ENCODE measurements at regions not wholly inside any gene's neighbourhood (a gene's known extent, or its start where the extent isn't known, plus 50 kb on each side); places are given as distances from the start of the nearest gene placed in this dataset.

GRCh38 chr2:196501836-196502235 lies 137.7 kb upstream of the CCDC150 start:
- TF ChIP-seq POLR2A (IDR thresholded peaks at IDR 0.05) = no peak
- no peak for TF ChIP-seq CTCF (IDR thresholded peaks at IDR 0.05)

GRCh38 chr2:196502386-196502785 lies 137.1 kb upstream of the CCDC150 start:
- no peak overlapping the region for H3K4me3 ChIP-seq (ENCODE audit: low read depth, poor library complexity, severe bottlenecking)
- DNase-seq (ENCODE audit: low spot score in 2 of 2) = no peak
- TF ChIP-seq CTCF (IDR thresholded peaks at IDR 0.05) = no peak
- TF ChIP-seq POLR2A (IDR thresholded peaks at IDR 0.05) = no peak
- WGBS, 2 donors = 81 to 90% methylated on average over 6 of the region's 6 CpGs
- intact Hi-C loops (cut with DNase I; ENCODE audit: low total_unique reads) = no loop called here

More at GRCh38 chr2:196501836-196502235, 137.7 kb upstream of the CCDC150 start:
- H3K4me3 ChIP-seq (ENCODE audit: low read depth, poor library complexity, severe bottlenecking) = no peak overlapping the region
- DNase-seq (ENCODE audit: low spot score in 2 of 2) = no peak
- intact Hi-C loops (cut with DNase I; ENCODE audit: low total_unique reads) = no loop called here
- WGBS, 2 donors = 69 to 73% methylated on average over 2 of the region's 2 CpGs

- 89 to 93% methylated on average over 4 of the region's 4 CpGs for WGBS, 2 donors
- no peak for TF ChIP-seq CTCF (IDR thresholded peaks at IDR 0.05)
- no peak for TF ChIP-seq POLR2A (IDR thresholded peaks at IDR 0.05)
- DNase-seq (ENCODE audit: low spot score in 2 of 2) = no peak
- intact Hi-C loops (cut with DNase I; ENCODE audit: low total_unique reads) = no loop called here
- no peak overlapping the region for H3K4me3 ChIP-seq (ENCODE audit: low read depth, poor library complexity, severe bottlenecking)
Observed at GRCh38 chr2:196503398-196503797, 136.1 kb upstream of the CCDC150 start.

DNA sequence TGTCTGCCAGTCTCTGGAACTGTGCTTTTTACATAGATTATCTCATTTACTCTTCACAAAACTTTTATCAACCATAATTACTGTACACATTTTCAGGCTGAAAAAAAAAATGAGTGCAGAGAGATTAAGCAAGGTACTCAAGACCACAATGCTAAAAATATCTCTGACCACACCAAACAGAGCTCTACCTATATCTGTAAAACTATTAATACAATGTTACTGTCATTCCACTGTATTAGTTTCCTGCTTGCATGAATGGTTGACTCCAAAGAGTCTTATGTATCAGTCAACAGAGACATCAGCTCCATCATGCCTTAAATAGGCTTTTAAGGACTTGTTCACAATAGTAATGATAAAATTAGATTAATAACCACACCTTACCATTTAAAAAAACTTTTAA lies 134.7 kb upstream of the CCDC150 start:
- intact Hi-C loops (cut with DNase I; ENCODE audit: low total_unique reads) = no loop called here
- no peak for DNase-seq (ENCODE audit: low spot score in 2 of 2)
- no peak overlapping the region for H3K4me3 ChIP-seq (ENCODE audit: low read depth, poor library complexity, severe bottlenecking)
- no peak for TF ChIP-seq POLR2A (IDR thresholded peaks at IDR 0.05)
- TF ChIP-seq CTCF (IDR thresholded peaks at IDR 0.05) = no peak

DNA sequence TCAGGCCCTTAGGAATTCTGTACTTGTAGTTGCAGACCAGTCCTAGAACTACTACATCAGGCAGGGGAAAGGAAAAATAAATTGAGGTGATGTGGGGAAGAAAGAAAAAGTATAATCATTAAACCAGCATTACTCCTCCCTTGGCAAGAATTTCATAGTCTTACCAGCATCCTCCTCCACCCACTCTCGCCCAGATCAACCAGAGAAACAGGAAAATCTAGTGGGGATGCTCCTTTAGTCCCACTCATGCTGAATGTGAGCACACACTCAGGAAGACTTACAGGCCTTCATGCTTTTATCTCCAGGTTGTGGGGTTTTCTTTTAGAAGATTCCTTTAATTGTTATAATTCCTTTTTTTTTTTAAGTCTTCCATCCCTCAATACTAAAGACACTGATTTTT lies 129.3 kb upstream of the CCDC150 start:
- TF ChIP-seq CTCF (IDR thresholded peaks at IDR 0.05) = no peak
- no peak for TF ChIP-seq POLR2A (IDR thresholded peaks at IDR 0.05)
- intact Hi-C loops (cut with DNase I; ENCODE audit: low total_unique reads) = no loop called here
- H3K4me3 ChIP-seq (ENCODE audit: low read depth, poor library complexity, severe bottlenecking) = no peak overlapping the region
- DNase-seq (ENCODE audit: low spot score in 2 of 2) = no peak
- WGBS, 2 donors = 29 to 56% methylated on average over 1 of the region's 1 CpG

Measured in lower leg skin (tissue), 4 donors.